ENCODE measurements at regions not wholly inside any gene's neighbourhood (a gene's known extent, or its start where the extent isn't known, plus 50 kb on each side); places are given as distances from the start of the nearest gene placed in this dataset.

DNA sequence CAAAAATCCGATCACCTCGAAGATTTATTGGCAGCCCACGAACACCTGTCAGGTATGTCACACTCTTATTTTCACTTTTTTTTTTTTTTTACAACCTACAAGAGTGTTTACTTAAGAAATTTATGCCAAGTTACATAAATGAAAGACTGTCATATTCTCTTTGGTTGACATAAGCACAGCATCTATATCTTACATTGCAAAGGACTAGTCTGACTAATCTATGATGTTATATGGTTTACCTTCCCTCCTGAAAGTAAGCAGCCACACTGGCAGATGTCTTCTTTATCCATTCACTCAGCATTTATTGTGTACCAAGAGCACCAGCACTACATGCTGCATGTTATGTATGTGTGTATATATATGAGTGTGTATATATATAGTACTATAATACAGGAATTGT lies 156.3 kb downstream of the CDRT15L2 start:
- no peak for TF ChIP-seq POLR2A (IDR thresholded peaks at IDR 0.05)
- TF ChIP-seq POLR2AphosphoS5 (IDR thresholded peaks at IDR 0.05): no peak
- TF ChIP-seq CTCF (IDR thresholded peaks at IDR 0.05): no peak
- TF ChIP-seq EP300 (IDR thresholded peaks at IDR 0.05): no peak
